ENCODE measurements at regions not wholly inside any gene's neighbourhood (a gene's known extent, or its start where the extent isn't known, plus 50 kb on each side); places are given as distances from the start of the nearest gene placed in this dataset.

DNA sequence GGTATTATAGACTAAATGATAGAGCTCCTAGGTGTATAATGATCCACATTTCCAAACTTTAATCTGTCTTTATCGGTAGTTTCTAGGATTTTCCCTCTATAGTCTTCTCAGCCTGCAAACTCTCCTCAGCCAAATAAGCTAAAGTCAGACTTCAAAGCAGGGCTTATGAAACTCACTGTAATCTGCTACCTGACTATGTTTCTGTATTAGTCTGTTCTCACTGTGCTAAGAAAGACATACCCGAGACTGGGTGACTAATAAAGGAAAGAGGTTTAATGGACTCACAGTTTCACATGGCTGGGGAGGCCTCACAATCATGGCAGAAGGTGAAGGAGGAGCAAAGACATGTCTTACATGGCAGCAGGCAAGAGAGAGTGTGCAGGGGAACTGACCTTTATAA lies 928.7 kb upstream of the ADGRB3 start:
- Histone ChIP-seq H3K27me3 (no peaks in the 10 kb centered on the region), H3K9me3 (replicated peaks in 1 of 3) (no peaks in the 10 kb centered on the region), H3K27ac (no peak overlapping the region), H3K4me3 (no peak overlapping the region), H3K4me1 (replicated peaks in 1 of 2) (no peaks in the 10 kb centered on the region), H3K36me3 (replicated peaks in 1 of 2) (no peaks in the 10 kb centered on the region)
- DNase-seq, result no peak
- 74 to 80% (median 79%) methylated on average over 2 of the region's 2 CpGs for WGBS, 4 donors
- TF ChIP-seq CTCF (IDR thresholded peaks at IDR 0.05) (no peak), POLR2A (IDR thresholded peaks at IDR 0.05) (no peak)
- intact Hi-C loops (cut with DNase I), result no loop called here

DNA sequence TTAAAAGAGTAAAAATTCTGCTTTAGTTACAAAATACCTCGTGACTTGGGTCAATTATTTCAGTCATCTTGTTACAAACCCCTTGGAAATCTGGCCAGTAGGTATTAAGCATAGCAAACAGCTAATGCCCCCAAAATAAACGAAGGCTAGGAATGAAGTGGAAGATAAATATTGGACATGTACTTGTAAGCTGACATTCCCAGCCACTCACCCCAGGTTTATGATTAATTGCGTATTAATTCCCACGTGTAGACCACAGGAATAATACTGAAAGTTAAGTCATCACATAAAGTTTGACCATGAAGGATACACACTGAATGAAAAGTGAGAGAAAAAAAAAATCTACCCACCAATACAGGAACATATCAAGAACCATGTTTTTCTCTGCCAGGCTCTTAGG lies 936.5 kb upstream of the ADGRB3 start:
- Histone ChIP-seq H3K4me3 (no peak overlapping the region), H3K9me3 (replicated peaks in 1 of 3) (no peaks in the 10 kb centered on the region), H3K27me3 (no peaks in the 10 kb centered on the region), H3K4me1 (replicated peaks in 1 of 2) (no peaks in the 10 kb centered on the region), H3K27ac (no peak overlapping the region), H3K36me3 (replicated peaks in 1 of 2) (no peaks in the 10 kb centered on the region)
- 54 to 65% (median 61%) methylated on average over 4 of the region's 4 CpGs for WGBS, 4 donors
- no peak for DNase-seq
- intact Hi-C loops (cut with DNase I), result no loop called here
- TF ChIP-seq CTCF (IDR thresholded peaks at IDR 0.05), result no peak
- TF ChIP-seq POLR2A (IDR thresholded peaks at IDR 0.05), result no peak

- intact Hi-C loops (cut with DNase I), result no loop called here
- no peaks in the 10 kb centered on the region for H3K4me1 ChIP-seq (replicated peaks in 1 of 2)
- no peaks in the 10 kb centered on the region for H3K9me3 ChIP-seq (replicated peaks in 1 of 3)
- no peaks in the 10 kb centered on the region for H3K36me3 ChIP-seq (replicated peaks in 1 of 2)
- no peak for DNase-seq
- 72 to 84% (median 81%) methylated on average over 4 of the region's 4 CpGs for WGBS, 4 donors
- H3K27ac ChIP-seq, result no peak overlapping the region
- no peak overlapping the region for H3K4me3 ChIP-seq
- TF ChIP-seq CTCF (IDR thresholded peaks at IDR 0.05), result no peak
- TF ChIP-seq POLR2A (IDR thresholded peaks at IDR 0.05), result no peak
- H3K27me3 ChIP-seq, result no peaks in the 10 kb centered on the region
Measured at GRCh38 chr6:67694127-67694526, 941.0 kb upstream of the ADGRB3 start.

DNA sequence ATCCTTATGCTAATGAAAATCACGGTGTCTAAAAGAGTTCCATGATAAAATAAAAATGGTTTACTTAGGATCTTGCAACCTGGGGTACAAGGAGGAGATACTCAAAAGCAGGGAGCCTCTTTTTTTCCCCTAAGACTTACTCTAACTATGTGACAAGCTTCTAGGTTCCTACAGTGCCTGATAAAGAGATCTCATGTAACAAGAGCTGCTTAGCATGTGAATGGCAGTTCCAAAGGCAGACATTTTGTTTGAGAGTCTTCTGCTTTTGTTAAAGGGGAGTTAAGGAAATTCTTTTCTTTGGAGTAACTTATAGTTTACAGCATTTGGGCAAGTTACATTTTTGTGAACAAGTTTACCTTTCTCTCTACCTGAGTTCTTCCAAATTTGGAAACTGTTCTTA lies 945.8 kb upstream of the ADGRB3 start:
- H3K9me3 ChIP-seq (replicated peaks in 1 of 3), result no peaks in the 10 kb centered on the region
- H3K27me3 ChIP-seq, result no peaks in the 10 kb centered on the region
- no peaks in the 10 kb centered on the region for H3K36me3 ChIP-seq (replicated peaks in 1 of 2)
- H3K4me3 ChIP-seq, result no peak overlapping the region
- intact Hi-C loops (cut with DNase I), result no loop called here
- H3K4me1 ChIP-seq (replicated peaks in 1 of 2), result no peaks in the 10 kb centered on the region
- DNase-seq, result no peak
- H3K27ac ChIP-seq, result no peak overlapping the region
- TF ChIP-seq CTCF (IDR thresholded peaks at IDR 0.05) (no peak), POLR2A (IDR thresholded peaks at IDR 0.05) (no peak)
- WGBS, 4 donors, result 88 to 100% (median 91%) methylated on average over 1 of the region's 1 CpG
